K562 (cell line): ENCODE measurements at regions not wholly inside any gene's neighbourhood (a gene's known extent, or its start where the extent isn't known, plus 50 kb on each side); places are given as distances from the start of the nearest gene placed in this dataset.
A peak's percentile ranks its signal among the peaks of the same experiment; 100 is the strongest.

Experiments
- ATAC-seq: fragments of 200-7000 bp; cut with Tn5 transposase; 3 replicates; pipeline ENCODE4 v1.9.1; 2020; ENCODE audit warnings: moderate library complexity
- BruUV-seq: library from RNA; stranded (reverse); fragments of 400-500 nt; replicated peaks from 2 replicates; lab custom pipeline; 2021; lab: Mats Ljungman, UMichigan
- CTCF ChIA-PET: fragments of 300-600 bp; formaldehyde crosslinking; extraction: SDS; loops from one replicate; lab custom pipeline; 2021; ENCODE audit warnings: low intra/inter-chr PET ratio; lab: Yijun Ruan, JAX
- POLR2A ChIA-PET: fragments of 300-600, 350-650 bp; sonication (Branson Sonifier 250); formaldehyde crosslinking; extraction: SDS; loops from one replicate; lab custom pipeline; 2021; ENCODE audit warnings: antibody characterized with exemption, inconsistent platforms; lab: Yijun Ruan, JAX
- DNase-seq, 4 experiments: peaks; one replicate each; pipeline versions ENCODE4 v3.0.0 to v3.0.0-alpha.2; 2011 to 2018; ENCODE audit warnings: low spot score in 3 of 4, mixed read lengths in 3 of 4; ENCODE audit errors: extremely low read depth in 1 of 4
- FAIRE-seq: peaks from 2 replicates; lab custom pipeline; 2011; peaks lifted over from hg19 to GRCh38; lab: Jason Lieb, UNC
- H2AFZ ChIP-seq: 2 replicates; pipeline ENCODE4 v1.6.0; 2011; ENCODE audit warnings: low read depth, low read length, control low read depth, inconsistent platforms
- H3K27ac ChIP-seq: fragments of 200-600 bp; 3 replicates; pipeline ENCODE4 v1.8.0; 2011; ENCODE audit warnings: low read depth, mild to moderate bottlenecking, control low read depth, inconsistent platforms, low read length, moderate library complexity, mixed read lengths; ENCODE audit errors: extremely low read depth
- H3K27me3 ChIP-seq, 2 experiments: fragments of 300-600 bp in 1 of 2; 2 replicates in 1 of 2; 3 replicates in 1 of 2; pipeline versions ENCODE4 v1.6.0 to v1.8.0; 2011; ENCODE audit warnings: inconsistent platforms in 2 of 2, low read length in 2 of 2, mild to moderate bottlenecking in 1 of 2, mixed read lengths in 1 of 2, moderate library complexity in 1 of 2; ENCODE audit not compliant: control insufficient read depth in 2 of 2, insufficient read depth in 2 of 2
- H3K36me3 ChIP-seq: fragments of 300-600 bp; 3 replicates; pipeline ENCODE4 v1.8.0; 2011; ENCODE audit warnings: mild to moderate bottlenecking, low read length, inconsistent platforms; ENCODE audit not compliant: control insufficient read depth, insufficient read depth
- H3K4me1 ChIP-seq, 2 experiments: fragments of 200-600 bp in 1 of 2; replicated peaks in 1 of 2; 2 replicates in 1 of 2; 3 replicates in 1 of 2; pipeline versions ENCODE4 v1.5.1 to v1.8.0; 2011; ENCODE audit warnings: inconsistent platforms in 2 of 2, low read length in 2 of 2, mild to moderate bottlenecking in 1 of 2, mixed read lengths in 1 of 2, moderate library complexity in 1 of 2; ENCODE audit not compliant: control insufficient read depth in 2 of 2, insufficient read depth in 2 of 2
- H3K4me2 ChIP-seq: 2 replicates; pipeline ENCODE4 v1.6.1; 2011; ENCODE audit warnings: low read length, control low read depth, inconsistent platforms, mixed read lengths; ENCODE audit not compliant: insufficient read depth
- H3K4me3 ChIP-seq: fragments of 200-600 bp; sonication (generic), shearing (Covaris generic); 2 replicates; pipeline ENCODE4 v1.5.1; 2016; ENCODE audit warnings: control low read depth, inconsistent platforms
- H3K79me2 ChIP-seq: fragments of 200-600 bp; 3 replicates; pipeline ENCODE4 v1.8.0; 2011; ENCODE audit warnings: low read length, inconsistent platforms; ENCODE audit not compliant: control insufficient read depth, insufficient read depth
- H3K9ac ChIP-seq, 2 experiments: 2 replicates each; pipeline versions ENCODE4 v1.6.0 to v1.6.1; 2011; ENCODE audit warnings: low read depth in 2 of 2, low read length in 2 of 2, control low read depth in 1 of 2, inconsistent platforms in 1 of 2, mild to moderate bottlenecking in 1 of 2, mixed read lengths in 1 of 2; ENCODE audit not compliant: insufficient read depth in 1 of 2
- H3K9me1 ChIP-seq: one replicate; pipeline ENCODE4 v1.6.0; 2011; ENCODE audit warnings: inconsistent platforms, mild to moderate bottlenecking, low read length, moderate library complexity; ENCODE audit not compliant: control insufficient read depth, insufficient read depth
- H3K9me3 ChIP-seq: replicated peaks from 2 replicates; pipeline ENCODE4 v1.5.1; 2011; ENCODE audit warnings: low read depth, low read length, inconsistent platforms; ENCODE audit not compliant: control insufficient read depth, insufficient read depth
- H4K20me1 ChIP-seq: replicated peaks from 2 replicates; pipeline ENCODE4 v1.6.1; 2011; ENCODE audit warnings: low read length, inconsistent platforms, mixed read lengths; ENCODE audit not compliant: control insufficient read depth, insufficient read depth
- KLF16 ChIP-seq: IDR thresholded peaks from 2 replicates; pipeline ENCODE4 v1.6.1; 2016; ENCODE audit warnings: antibody characterized with exemption
- NFIC ChIP-seq: fragments of 450-650 bp; IDR thresholded peaks from 2 replicates; pipeline ENCODE4 v1.6.1; 2017; ENCODE audit warnings: mild to moderate bottlenecking, inconsistent platforms
- RAD21 ChIP-seq, 2 experiments: fragments of 250-450 bp in 1 of 2; fragments of 450-650 bp in 1 of 2; sonication (Bioruptor Pico) in 1 of 2; formaldehyde crosslinking in 1 of 2; IDR thresholded peaks in 1 of 2; conservative IDR thresholded peaks in 1 of 2; 2 replicates each; pipeline versions ENCODE4 v1.4.0 to v1.8.0; 2020 to 2022; ENCODE audit warnings: mild to moderate bottlenecking in 2 of 2, moderate library complexity in 1 of 2
- RB1 ChIP-seq: fragments of 450-650 bp; IDR thresholded peaks from 2 replicates; pipeline ENCODE4 v1.6.1; 2017; ENCODE audit warnings: low read depth, mild to moderate bottlenecking
- REST ChIP-seq, 2 experiments: fragments of 450-650 bp; formaldehyde crosslinking in 1 of 2; IDR thresholded peaks; 2 replicates each; pipeline versions ENCODE4 v1.4.0 to v1.6.1; 2014 to 2020; ENCODE audit warnings: mild to moderate bottlenecking in 2 of 2, borderline replicate concordance in 1 of 2, low read depth in 1 of 2
- SMC3 ChIP-seq: conservative IDR thresholded peaks from 2 replicates; pipeline ENCODE4 v1.6.1; 2011; ENCODE audit warnings: low read depth, low read length, improper control_type of control experiment; ENCODE audit not compliant: insufficient read depth
- WGBS: fragments of 100-300 bp; shearing (Covaris generic); methylation state at CpG from one replicate; pipeline ENCODE4 v1.1.6; 2016; ENCODE audit warnings: low coverage, mixed read lengths; ENCODE audit not compliant: insufficient coverage; ENCODE audit errors: missing lambda C conversion rate; 5-methylcytosine and 5-hydroxymethylcytosine counted together
- in situ Hi-C: fragments of 300-500 bp; cut with MboI; formaldehyde crosslinking; loops from 4 replicates; pipeline ENCODE4 v1.15.0; 2018; ENCODE audit warnings: inconsistent platforms, mixed read lengths
- intact Hi-C: fragments of 100-400 bp; cut with micrococcal nuclease; formaldehyde crosslinking; loops from 2 replicates; pipeline ENCODE4 v1.14.2; 2022
- TF ChIP-seq, protein P1 (sequence below), 3 experiments: IDR thresholded peaks in 2 of 3; conservative IDR thresholded peaks in 1 of 3; 2 replicates each; pipeline ENCODE4 v1.5.1; 2011 to 2012; ENCODE audit warnings: low read length in 3 of 3, mild to moderate bottlenecking in 3 of 3, control low read depth in 2 of 3, improper control_type of control experiment in 1 of 3, inconsistent platforms in 1 of 3, low read depth in 1 of 3, mixed read lengths in 1 of 3, moderate library complexity in 1 of 3; ENCODE audit not compliant: insufficient read depth in 2 of 3

- no peaks in the 10 kb centered on the region for H3K36me3 ChIP-seq
- in situ Hi-C loops, result loop anchor here (5.0 kb wide), 1 partner anchor 257 kb away; no protein-coding TSS in a partner anchor
- H3K79me2 ChIP-seq, result no peaks in the 10 kb centered on the region
- H3K9me1 ChIP-seq, result no peaks in the 10 kb centered on the region
- H3K4me3 ChIP-seq, result no peak overlapping the region
- H4K20me1 ChIP-seq, result no peaks in the 10 kb centered on the region
- DNase-seq, result peak; percentile 62 to 75 (median 74)
- POLR2A ChIA-PET, result interaction anchor here (0.6 to 0.7 kb wide), 3 partner anchors 87 to 1146 kb away, joined by 3 read pairs; no protein-coding TSS in a partner anchor
- 29% methylated on average over 23 of the region's 23 CpGs for WGBS
- no peak overlapping the region for H3K27ac ChIP-seq
- H3K4me2 ChIP-seq, result no peak overlapping the region
- H3K9ac ChIP-seq, result no peak overlapping the region
- H3K9me3 ChIP-seq, result no peaks in the 10 kb centered on the region
- no TSS peak for BruUV-seq
- FAIRE-seq, result peak; percentile 93
- intact Hi-C loops, result loop anchor here (1.0 to 5.0 kb wide), 3 partner anchors 187 to 507 kb away; no protein-coding TSS in a partner anchor
- no peak overlapping the region for H2AFZ ChIP-seq
- peaks cover 18 to 27% of the 10 kb centered on the region in 2 experiments; a peak in 4 of 5 replicates for H3K27me3 ChIP-seq
- ATAC-seq, result peak; percentile 92
- CTCF ChIA-PET, result interaction anchor here (0.7 to 2.5 kb wide), 3 partner anchors 9 to 256 kb away, joined by 3 to 12 read pairs (median 5); no protein-coding TSS in a partner anchor
- H3K4me1 ChIP-seq, result no peaks in the 10 kb centered on the region
- TF ChIP-seq NFIC (0 out of 2 replicates have a peak, but pooled peaks have one; percentile 23), RAD21 (CRISPR knock-in tag; conservative IDR thresholded peaks at IDR 0.05 in 1 of 2, IDR thresholded peaks at IDR 0.05 in 1 of 2) (peak; percentile 36 to 81; a peak in 3 of 4 replicates), KLF16 (0 out of 2 replicates have a peak, but pooled peaks have one; percentile 20), RB1 (0 out of 2 replicates have a peak, but pooled peaks have one; percentile 14), SMC3 (peak; percentile 79), REST (IDR thresholded peaks at IDR 0.05; ENCODE audit: borderline replicate concordance) (peak; percentile 69; the same call in 1 of the 2 replicates), REST (CRISPR knock-in tag; IDR thresholded peaks at IDR 0.05; ENCODE audit: low read depth) (no peak)
- TF ChIP-seq, protein P1, sequence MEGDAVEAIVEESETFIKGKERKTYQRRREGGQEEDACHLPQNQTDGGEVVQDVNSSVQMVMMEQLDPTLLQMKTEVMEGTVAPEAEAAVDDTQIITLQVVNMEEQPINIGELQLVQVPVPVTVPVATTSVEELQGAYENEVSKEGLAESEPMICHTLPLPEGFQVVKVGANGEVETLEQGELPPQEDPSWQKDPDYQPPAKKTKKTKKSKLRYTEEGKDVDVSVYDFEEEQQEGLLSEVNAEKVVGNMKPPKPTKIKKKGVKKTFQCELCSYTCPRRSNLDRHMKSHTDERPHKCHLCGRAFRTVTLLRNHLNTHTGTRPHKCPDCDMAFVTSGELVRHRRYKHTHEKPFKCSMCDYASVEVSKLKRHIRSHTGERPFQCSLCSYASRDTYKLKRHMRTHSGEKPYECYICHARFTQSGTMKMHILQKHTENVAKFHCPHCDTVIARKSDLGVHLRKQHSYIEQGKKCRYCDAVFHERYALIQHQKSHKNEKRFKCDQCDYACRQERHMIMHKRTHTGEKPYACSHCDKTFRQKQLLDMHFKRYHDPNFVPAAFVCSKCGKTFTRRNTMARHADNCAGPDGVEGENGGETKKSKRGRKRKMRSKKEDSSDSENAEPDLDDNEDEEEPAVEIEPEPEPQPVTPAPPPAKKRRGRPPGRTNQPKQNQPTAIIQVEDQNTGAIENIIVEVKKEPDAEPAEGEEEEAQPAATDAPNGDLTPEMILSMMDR (IDR thresholded peaks at IDR 0.05 in 2 of 3, conservative IDR thresholded peaks at IDR 0.05 in 1 of 3; ENCODE audit: insufficient read depth in 2 of 3, low read depth in 1 of 3, low read length in 3 of 3), result peak; percentile 82 to 85 (median 84)
Measured at GRCh38 chr21:32940079-32941014, 85.4 kb upstream of the OLIG2 start.
